ENCODE measurements at regions not wholly inside any gene's neighbourhood (a gene's known extent, or its start where the extent isn't known, plus 50 kb on each side); places are given as distances from the start of the nearest gene placed in this dataset.

DNA sequence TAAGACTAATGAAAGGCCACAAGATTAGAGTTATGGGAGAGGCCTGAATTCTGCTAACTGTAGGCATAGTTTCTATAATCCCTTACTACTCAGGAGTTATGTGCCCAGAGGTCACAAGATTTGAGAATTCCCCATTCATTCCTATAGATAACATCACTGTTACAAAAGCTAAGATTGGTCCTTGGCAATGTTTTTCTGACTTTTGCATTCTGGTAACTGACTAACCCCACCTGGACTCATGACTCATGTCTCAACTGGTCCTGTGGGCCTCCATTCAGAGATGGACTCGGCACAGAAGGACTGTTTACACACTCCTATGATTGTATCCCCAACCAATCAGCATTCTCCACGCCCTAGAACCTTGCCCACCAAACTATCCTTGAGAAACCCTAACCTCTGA, 249.0 kb upstream of the ZP4 start:
- BruUV-seq (replicated peaks): no TSS peak
- no peaks in the 10 kb centered on the region for H3K9me1 ChIP-seq (replicated peaks; ENCODE audit: control insufficient read depth, extremely low read depth, insufficient read depth, low read length)
- no peak overlapping the region for H2AFZ ChIP-seq (ENCODE audit: low read depth, low read length)
- no peaks in the 10 kb centered on the region for H3K4me1 ChIP-seq (ENCODE audit: control insufficient read depth, extremely low read depth, insufficient read depth, low read length)
- POLR2A ChIA-PET: no interaction called here
- CTCF ChIA-PET: no interaction called here
- no peak overlapping the region for H3K27ac ChIP-seq (ENCODE audit: insufficient read depth, low read depth, low read length)
- intact Hi-C loops (cut with micrococcal nuclease) (no loop called here), dilution Hi-C loops (cut with MboI; ENCODE audit: extremely low pct_ligation_motif_present, low sequenced_read_pairs) (no loop called here)
- no peak for DNase-seq (ENCODE audit: low read depth, low spot score)
- H3K9ac ChIP-seq (replicated peaks; ENCODE audit: extremely low read depth, insufficient read depth, low read length): no peak overlapping the region
- H3K79me2 ChIP-seq (ENCODE audit: control insufficient read depth, insufficient read depth, low read length): no peaks in the 10 kb centered on the region
- no peaks in the 10 kb centered on the region for H4K20me1 ChIP-seq (replicated peaks; ENCODE audit: control insufficient read depth, extremely low read depth, insufficient read depth, low read length)
- H3K9me3 ChIP-seq (replicated peaks; ENCODE audit: control insufficient read depth, insufficient read depth, low read length): peaks cover 4% of the 10 kb centered on the region
- H3K36me3 ChIP-seq (ENCODE audit: control insufficient read depth in 2 of 2, extremely low read depth in 1 of 2, insufficient read depth in 2 of 2, low read length in 2 of 2): no peaks in the 10 kb centered on the region
- H3K4me3 ChIP-seq (replicated peaks in 1 of 3; ENCODE audit: insufficient read depth in 1 of 3, low read depth in 1 of 3, low read length in 3 of 3): no peak overlapping the region
- H3K4me2 ChIP-seq (ENCODE audit: insufficient read depth, low read length): no peak overlapping the region
- H3K27me3 ChIP-seq (ENCODE audit: control insufficient read depth in 2 of 2, insufficient read depth in 2 of 2, low read length in 2 of 2): no peaks in the 10 kb centered on the region
- FAIRE-seq: no peak
- TF ChIP-seq POLR2AphosphoS5 (IDR thresholded peaks at IDR 0.05; ENCODE audit: insufficient read depth, low read depth, low read length) (no peak), EZH2 (IDR thresholded peaks at IDR 0.05; ENCODE audit: borderline replicate concordance, low read depth, low read length, severe bottlenecking) (no peak), MAX (IDR thresholded peaks at IDR 0.05; ENCODE audit: insufficient read depth, insufficient read length) (no peak), CTCF (IDR thresholded peaks at IDR 0.05; ENCODE audit: extremely low read depth in 1 of 2, insufficient read depth in 1 of 2, low read depth in 1 of 2, low read length in 2 of 2) (no peak), FOS (IDR thresholded peaks at IDR 0.05; ENCODE audit: borderline replicate concordance, insufficient read depth, low read length) (no peak)

- FAIRE-seq: no peak
- BruUV-seq (replicated peaks): no TSS peak
- CTCF ChIA-PET: no interaction called here
- H3K79me2 ChIP-seq (ENCODE audit: control insufficient read depth, insufficient read depth, low read length): no peaks in the 10 kb centered on the region
- H3K27ac ChIP-seq (ENCODE audit: insufficient read depth, low read depth, low read length): no peak overlapping the region
- intact Hi-C loops (cut with micrococcal nuclease): no loop called here
- dilution Hi-C loops (cut with MboI; ENCODE audit: extremely low pct_ligation_motif_present, low sequenced_read_pairs): no loop called here
- no peaks in the 10 kb centered on the region for H3K27me3 ChIP-seq (ENCODE audit: control insufficient read depth in 2 of 2, insufficient read depth in 2 of 2, low read length in 2 of 2)
- H3K36me3 ChIP-seq (ENCODE audit: control insufficient read depth in 2 of 2, extremely low read depth in 1 of 2, insufficient read depth in 2 of 2, low read length in 2 of 2): no peaks in the 10 kb centered on the region
- no peak overlapping the region for H3K9ac ChIP-seq (replicated peaks; ENCODE audit: extremely low read depth, insufficient read depth, low read length)
- no peak overlapping the region for H3K4me2 ChIP-seq (ENCODE audit: insufficient read depth, low read length)
- H3K4me1 ChIP-seq (ENCODE audit: control insufficient read depth, extremely low read depth, insufficient read depth, low read length): no peaks in the 10 kb centered on the region
- no peaks in the 10 kb centered on the region for H4K20me1 ChIP-seq (replicated peaks; ENCODE audit: control insufficient read depth, extremely low read depth, insufficient read depth, low read length)
- no peak for DNase-seq (ENCODE audit: low read depth, low spot score)
- H3K9me3 ChIP-seq (replicated peaks; ENCODE audit: control insufficient read depth, insufficient read depth, low read length): peaks cover 3% of the 10 kb centered on the region
- no peak overlapping the region for H3K4me3 ChIP-seq (replicated peaks in 1 of 3; ENCODE audit: insufficient read depth in 1 of 3, low read depth in 1 of 3, low read length in 3 of 3)
- POLR2A ChIA-PET: no interaction called here
- no peak overlapping the region for H2AFZ ChIP-seq (ENCODE audit: low read depth, low read length)
- no peaks in the 10 kb centered on the region for H3K9me1 ChIP-seq (replicated peaks; ENCODE audit: control insufficient read depth, extremely low read depth, insufficient read depth, low read length)
- TF ChIP-seq FOS (IDR thresholded peaks at IDR 0.05; ENCODE audit: borderline replicate concordance, insufficient read depth, low read length) (no peak), JUN (IDR thresholded peaks at IDR 0.05; ENCODE audit: borderline replicate concordance, insufficient read depth, insufficient read length, low read depth) (no peak)
Measured at GRCh38 chr1:238138059-238138626, 247.4 kb upstream of the ZP4 start.

All from endothelial cell of umbilical vein (primary cell).